DND-41 (cell line): ENCODE measurements at regions not wholly inside any gene's neighbourhood (a gene's known extent, or its start where the extent isn't known, plus 50 kb on each side); places are given as distances from the start of the nearest gene placed in this dataset.

Experiments used
- ATAC-seq: fragments of 200-7000 bp; cut with Tn5 transposase; 3 replicates; pipeline ENCODE4 v1.9.1; 2021; ENCODE audit warnings: low read depth; ENCODE audit not compliant: insufficient read depth
- DNase-seq: peaks from one replicate; pipeline ENCODE4 v3.0.0-alpha.2; 2020
- H2AFZ ChIP-seq: 2 replicates; pipeline ENCODE4 v1.6.0; 2012; ENCODE audit warnings: low read depth, low read length
- H3K27ac ChIP-seq: 2 replicates; pipeline ENCODE4 v1.5.1; 2012; ENCODE audit warnings: low read length, inconsistent platforms
- H3K27me3 ChIP-seq: fragments of 200-600 bp; sonication (generic); 2 replicates; pipeline ENCODE4 v1.6.0; 2012; ENCODE audit warnings: low read length, mild to moderate bottlenecking, inconsistent platforms; ENCODE audit not compliant: insufficient read depth, poor library complexity
- H3K36me3 ChIP-seq: 2 replicates; pipeline ENCODE4 v1.5.1; 2012; ENCODE audit warnings: low read length, inconsistent platforms; ENCODE audit not compliant: insufficient read depth
- H3K4me1 ChIP-seq: 2 replicates; pipeline ENCODE4 v1.5.1; 2012; ENCODE audit warnings: mild to moderate bottlenecking, low read length; ENCODE audit not compliant: insufficient read depth
- H3K4me2 ChIP-seq: 2 replicates; pipeline ENCODE4 v1.6.0; 2012; ENCODE audit warnings: mild to moderate bottlenecking, moderate library complexity, low read length, inconsistent platforms; ENCODE audit not compliant: insufficient read depth
- H3K4me3 ChIP-seq, 2 experiments: fragments of 200-600 bp in 1 of 2; shearing (Covaris generic) in 1 of 2; 2 replicates each; pipeline ENCODE4 v1.5.1; 2012 to 2016; ENCODE audit warnings: inconsistent platforms in 2 of 2, low read length in 2 of 2, mild to moderate bottlenecking in 2 of 2, low read depth in 1 of 2, moderate library complexity in 1 of 2
- H3K79me2 ChIP-seq: 2 replicates; pipeline ENCODE4 v1.6.0; 2012; ENCODE audit warnings: low read length, inconsistent platforms; ENCODE audit not compliant: insufficient read depth
- H3K9ac ChIP-seq: 2 replicates; pipeline ENCODE4 v1.6.0; 2012; ENCODE audit warnings: low read depth, mild to moderate bottlenecking, inconsistent platforms, low read length, moderate library complexity
- H3K9me3 ChIP-seq: 2 replicates; pipeline ENCODE4 v1.5.1; 2012; ENCODE audit warnings: low read length, moderate library complexity, mild to moderate bottlenecking, inconsistent platforms; ENCODE audit not compliant: insufficient read depth, severe bottlenecking
- H4K20me1 ChIP-seq: 2 replicates; pipeline ENCODE4 v1.6.0; 2012; ENCODE audit warnings: low read length; ENCODE audit not compliant: insufficient read depth
- EZH2 ChIP-seq: IDR thresholded peaks from 3 replicates; pipeline ENCODE4 v1.6.1; 2012; ENCODE audit warnings: borderline replicate concordance, low read depth, mild to moderate bottlenecking, moderate library complexity, low read length, inconsistent platforms; ENCODE audit not compliant: severe bottlenecking
- TF ChIP-seq, protein P1 (sequence below): IDR thresholded peaks from 2 replicates; pipeline ENCODE4 v1.5.1; 2012; ENCODE audit warnings: borderline replicate concordance, low read length, moderate library complexity, mild to moderate bottlenecking; ENCODE audit not compliant: poor library complexity, severe bottlenecking; ENCODE audit errors: extremely low read depth

DNA sequence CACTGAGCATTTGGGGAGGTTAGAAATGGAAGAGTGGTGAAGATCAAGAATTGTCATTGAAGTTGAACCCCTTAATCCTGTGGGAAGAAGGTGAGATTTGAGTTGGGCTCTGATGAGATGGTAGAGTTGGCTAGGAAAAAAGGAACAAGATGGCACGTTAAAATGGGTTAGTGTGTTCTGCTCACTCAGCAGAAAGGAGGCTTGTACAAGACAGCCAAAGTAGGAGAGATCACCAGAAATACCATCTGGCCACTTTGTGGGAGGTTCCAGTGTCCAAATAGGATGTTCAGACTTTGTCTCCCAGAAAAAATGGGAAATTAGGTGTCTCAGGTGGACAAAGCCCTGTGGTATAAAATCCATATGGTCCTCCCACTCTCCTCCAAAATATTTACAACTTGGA, 56.0 kb upstream of the SLC14A2 start:
- Histone ChIP-seq H3K4me1 (no peaks in the 10 kb centered on the region), H3K4me3 (no peak overlapping the region), H3K27me3 (no peaks in the 10 kb centered on the region), H3K79me2 (no peaks in the 10 kb centered on the region), H4K20me1 (no peaks in the 10 kb centered on the region), H3K9me3 (no peaks in the 10 kb centered on the region), H3K4me2 (no peak overlapping the region), H3K9ac (no peak overlapping the region), H3K27ac (no peak overlapping the region), H3K36me3 (no peaks in the 10 kb centered on the region), H2AFZ (no peak overlapping the region)
- ATAC-seq: no peak
- DNase-seq: no peak
- no peak for TF ChIP-seq EZH2
- TF ChIP-seq, protein P1, sequence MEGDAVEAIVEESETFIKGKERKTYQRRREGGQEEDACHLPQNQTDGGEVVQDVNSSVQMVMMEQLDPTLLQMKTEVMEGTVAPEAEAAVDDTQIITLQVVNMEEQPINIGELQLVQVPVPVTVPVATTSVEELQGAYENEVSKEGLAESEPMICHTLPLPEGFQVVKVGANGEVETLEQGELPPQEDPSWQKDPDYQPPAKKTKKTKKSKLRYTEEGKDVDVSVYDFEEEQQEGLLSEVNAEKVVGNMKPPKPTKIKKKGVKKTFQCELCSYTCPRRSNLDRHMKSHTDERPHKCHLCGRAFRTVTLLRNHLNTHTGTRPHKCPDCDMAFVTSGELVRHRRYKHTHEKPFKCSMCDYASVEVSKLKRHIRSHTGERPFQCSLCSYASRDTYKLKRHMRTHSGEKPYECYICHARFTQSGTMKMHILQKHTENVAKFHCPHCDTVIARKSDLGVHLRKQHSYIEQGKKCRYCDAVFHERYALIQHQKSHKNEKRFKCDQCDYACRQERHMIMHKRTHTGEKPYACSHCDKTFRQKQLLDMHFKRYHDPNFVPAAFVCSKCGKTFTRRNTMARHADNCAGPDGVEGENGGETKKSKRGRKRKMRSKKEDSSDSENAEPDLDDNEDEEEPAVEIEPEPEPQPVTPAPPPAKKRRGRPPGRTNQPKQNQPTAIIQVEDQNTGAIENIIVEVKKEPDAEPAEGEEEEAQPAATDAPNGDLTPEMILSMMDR: no peak

DNA sequence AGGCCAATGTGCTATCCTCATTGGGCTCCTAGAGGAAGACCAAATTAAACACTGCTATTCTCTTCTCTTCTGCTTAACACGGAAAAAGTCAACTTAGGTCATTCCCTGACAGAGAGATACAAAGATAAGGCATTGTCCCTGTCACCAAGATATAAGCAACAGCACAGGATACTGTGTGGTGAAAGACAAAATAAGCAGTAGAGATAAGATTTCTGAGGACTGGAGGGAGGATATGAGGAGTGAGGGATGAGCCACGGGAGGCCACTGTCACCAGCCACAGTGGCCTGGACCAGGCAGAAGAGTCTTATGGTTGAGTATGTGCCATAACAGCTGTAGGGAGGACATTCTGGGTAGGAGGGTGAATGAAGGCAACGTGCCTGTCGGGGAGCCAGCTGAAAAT, 54.4 kb upstream of the SLC14A2 start:
- Histone ChIP-seq H4K20me1 (no peaks in the 10 kb centered on the region), H3K36me3 (no peaks in the 10 kb centered on the region), H3K27me3 (no peaks in the 10 kb centered on the region), H3K4me3 (no peak overlapping the region), H3K27ac (no peak overlapping the region), H3K9me3 (no peaks in the 10 kb centered on the region), H3K79me2 (no peaks in the 10 kb centered on the region), H3K4me2 (no peak overlapping the region), H2AFZ (no peak overlapping the region), H3K9ac (no peak overlapping the region), H3K4me1 (no peaks in the 10 kb centered on the region)
- TF ChIP-seq EZH2: no peak
- TF ChIP-seq, protein P1: no peak
- no peak for ATAC-seq
- DNase-seq: no peak

DNA sequence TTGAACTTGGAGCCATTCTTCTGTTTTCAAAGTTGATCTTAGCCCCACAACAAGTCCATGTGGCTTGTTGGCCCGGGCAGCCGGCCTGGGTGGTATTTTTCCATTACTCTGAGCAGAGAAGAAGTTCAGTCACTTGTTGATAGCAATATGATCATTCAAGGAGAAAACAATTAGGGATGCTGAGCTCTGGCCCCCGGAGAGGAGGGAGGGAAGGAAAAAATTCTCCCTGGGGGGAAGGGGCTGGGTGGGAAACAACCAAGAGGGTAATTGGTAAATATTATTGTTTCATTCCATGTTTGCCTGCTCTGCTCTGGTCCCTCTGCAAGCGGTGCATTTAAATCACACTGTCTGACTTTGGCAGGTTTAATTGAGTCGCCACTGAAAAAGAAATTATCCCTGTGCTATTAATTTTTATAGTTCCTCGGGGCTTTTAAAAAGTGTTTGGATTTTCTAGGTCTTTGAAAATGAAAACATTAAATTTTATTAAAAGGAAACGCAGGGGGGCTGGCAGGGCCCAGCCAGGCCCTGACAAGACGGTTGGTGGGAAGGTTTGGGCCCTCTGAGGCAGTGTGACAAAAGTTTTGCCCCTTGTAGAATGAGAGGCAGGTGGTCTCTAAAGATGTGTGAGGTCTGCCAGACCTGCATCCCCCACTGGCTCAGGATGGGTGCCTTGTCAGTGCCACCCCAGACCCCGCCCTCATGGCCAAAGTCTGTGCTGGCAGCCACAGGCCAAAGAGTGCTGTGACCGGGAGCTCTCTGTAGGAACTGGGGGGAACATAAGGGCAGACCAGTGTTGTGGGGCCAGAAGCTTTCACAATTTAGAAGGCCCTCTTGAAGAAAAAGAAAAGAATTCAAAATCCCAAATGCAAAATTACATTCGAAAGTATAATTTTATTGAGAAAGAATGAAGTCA, 52.5 kb upstream of the SLC14A2 start:
- no peaks in the 10 kb centered on the region for H4K20me1 ChIP-seq
- no peaks in the 10 kb centered on the region for H3K36me3 ChIP-seq
- no peak overlapping the region for H3K27ac ChIP-seq

More for the DNA sequence above, 52.5 kb upstream of the SLC14A2 start:
- ATAC-seq (no peak), DNase-seq (no peak)
- Histone ChIP-seq H3K4me1 (no peaks in the 10 kb centered on the region), H3K4me3 (no peak overlapping the region), H3K9ac (no peak overlapping the region), H2AFZ (no peak overlapping the region), H3K27me3 (no peaks in the 10 kb centered on the region), H3K9me3 (no peaks in the 10 kb centered on the region), H3K79me2 (no peaks in the 10 kb centered on the region), H3K4me2 (no peak overlapping the region)
- no peak for TF ChIP-seq EZH2
- TF ChIP-seq, protein P1: no peak
